Mammary epithelial cell (primary cell): ENCODE measurements at regions not wholly inside any gene's neighbourhood (a gene's known extent, or its start where the extent isn't known, plus 50 kb on each side); places are given as distances from the start of the nearest gene placed in this dataset.

Experiments
- EZH2 ChIP-seq: IDR thresholded peaks from 2 replicates; pipeline ENCODE4 v1.6.1; 2012; ENCODE audit warnings: low read length, inconsistent platforms, borderline replicate concordance
- TF ChIP-seq, protein P1 (sequence below), 2 donors: IDR thresholded peaks in 1 of 2; conservative IDR thresholded peaks in 1 of 2; 2 replicates each; pipeline ENCODE4 v1.5.1; 2011 to 2012; ENCODE audit warnings: inconsistent platforms in 2 of 2, low read length in 2 of 2, mild to moderate bottlenecking in 2 of 2, control low read depth in 1 of 2, low read depth in 1 of 2; ENCODE audit not compliant: insufficient read depth in 1 of 2; ENCODE audit errors: extremely low read depth in 1 of 2

DNA sequence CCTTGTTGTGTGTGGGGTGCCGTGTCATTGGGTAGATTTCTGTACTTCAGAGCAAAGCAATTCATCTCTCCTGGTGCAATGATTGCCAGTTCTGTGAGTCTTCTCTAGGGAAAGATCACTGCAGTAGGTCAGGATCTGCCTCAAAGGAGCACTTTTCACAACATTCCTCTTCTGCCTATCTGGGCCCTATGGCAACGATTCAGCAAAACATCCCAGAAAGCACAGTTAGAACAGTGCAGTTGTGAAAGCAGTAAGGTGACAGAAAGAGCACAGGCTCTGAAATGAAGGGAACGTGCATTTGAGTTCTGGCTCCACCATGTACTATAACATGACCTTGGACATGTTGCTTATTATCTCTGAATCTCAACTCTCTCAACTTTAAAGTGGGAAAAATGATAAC lies 178.5 kb upstream of the N4BP1 start:
- TF ChIP-seq, protein P1, sequence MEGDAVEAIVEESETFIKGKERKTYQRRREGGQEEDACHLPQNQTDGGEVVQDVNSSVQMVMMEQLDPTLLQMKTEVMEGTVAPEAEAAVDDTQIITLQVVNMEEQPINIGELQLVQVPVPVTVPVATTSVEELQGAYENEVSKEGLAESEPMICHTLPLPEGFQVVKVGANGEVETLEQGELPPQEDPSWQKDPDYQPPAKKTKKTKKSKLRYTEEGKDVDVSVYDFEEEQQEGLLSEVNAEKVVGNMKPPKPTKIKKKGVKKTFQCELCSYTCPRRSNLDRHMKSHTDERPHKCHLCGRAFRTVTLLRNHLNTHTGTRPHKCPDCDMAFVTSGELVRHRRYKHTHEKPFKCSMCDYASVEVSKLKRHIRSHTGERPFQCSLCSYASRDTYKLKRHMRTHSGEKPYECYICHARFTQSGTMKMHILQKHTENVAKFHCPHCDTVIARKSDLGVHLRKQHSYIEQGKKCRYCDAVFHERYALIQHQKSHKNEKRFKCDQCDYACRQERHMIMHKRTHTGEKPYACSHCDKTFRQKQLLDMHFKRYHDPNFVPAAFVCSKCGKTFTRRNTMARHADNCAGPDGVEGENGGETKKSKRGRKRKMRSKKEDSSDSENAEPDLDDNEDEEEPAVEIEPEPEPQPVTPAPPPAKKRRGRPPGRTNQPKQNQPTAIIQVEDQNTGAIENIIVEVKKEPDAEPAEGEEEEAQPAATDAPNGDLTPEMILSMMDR (conservative IDR thresholded peaks at IDR 0.05 in 1 of 2, IDR thresholded peaks at IDR 0.05 in 1 of 2; ENCODE audit: extremely low read depth in 1 of 2, insufficient read depth in 1 of 2, low read depth in 1 of 2, low read length in 2 of 2): no peak
- no peak for TF ChIP-seq EZH2
